ENCODE measurements at regions not wholly inside any gene's neighbourhood (a gene's known extent, or its start where the extent isn't known, plus 50 kb on each side); places are given as distances from the start of the nearest gene placed in this dataset.

GRCh38 chr12:39240587-39240986 is 202.3 kb downstream of the KIF21A start:
- DNase-seq (ENCODE audit: low read depth) = no peak
- no peak overlapping the region for H3K4me3 ChIP-seq (ENCODE audit: low read depth, low read length)
- no peak for TF ChIP-seq CTCF (conservative IDR thresholded peaks at IDR 0.05; ENCODE audit: low read depth, low read length)

- TF ChIP-seq CTCF (conservative IDR thresholded peaks at IDR 0.05; ENCODE audit: low read depth, low read length) = no peak
- no peak overlapping the region for H3K4me3 ChIP-seq (ENCODE audit: low read depth, low read length)
- DNase-seq (ENCODE audit: low read depth) = peak; percentile 10
These were observed 203.1 kb downstream of the KIF21A start for GRCh38 chr12:39239490-39240486.

- no peak for TF ChIP-seq CTCF (conservative IDR thresholded peaks at IDR 0.05; ENCODE audit: low read depth, low read length)
- H3K4me3 ChIP-seq (ENCODE audit: low read depth, low read length) = no peak overlapping the region
- DNase-seq (ENCODE audit: low read depth) = peak; percentile 15
These were observed 205.9 kb downstream of the KIF21A start for GRCh38 chr12:39237004-39237403.

- no peak for TF ChIP-seq CTCF (conservative IDR thresholded peaks at IDR 0.05; ENCODE audit: low read depth, low read length)
- no peak for DNase-seq (ENCODE audit: low read depth)
- no peak overlapping the region for H3K4me3 ChIP-seq (ENCODE audit: low read depth, low read length)
These were observed 206.7 kb downstream of the KIF21A start for GRCh38 chr12:39235990-39236767.

- no peak for TF ChIP-seq CTCF (conservative IDR thresholded peaks at IDR 0.05; ENCODE audit: low read depth, low read length)
- no peak overlapping the region for H3K4me3 ChIP-seq (ENCODE audit: low read depth, low read length)
- DNase-seq (ENCODE audit: low read depth) = no peak
These were observed 212.8 kb downstream of the KIF21A start for GRCh38 chr12:39230086-39230485.

- no peak overlapping the region for H3K4me3 ChIP-seq (ENCODE audit: low read depth, low read length)
- DNase-seq (ENCODE audit: low read depth) = no peak
- TF ChIP-seq CTCF (conservative IDR thresholded peaks at IDR 0.05; ENCODE audit: low read depth, low read length) = no peak
These were observed 215.7 kb downstream of the KIF21A start for GRCh38 chr12:39227218-39227617.

Data from epithelial cell of proximal tubule (primary cell).